Tibial artery (tissue), 4 donors: ENCODE measurements at regions not wholly inside any gene's neighbourhood (a gene's known extent, or its start where the extent isn't known, plus 50 kb on each side); places are given as distances from the start of the nearest gene placed in this dataset.

ENCODE experiments used
- DNase-seq, 2 donors: peaks; one replicate each; pipeline ENCODE4 v3.0.0-alpha.2; 2019
- H3K27ac ChIP-seq, 2 donors: fragments of 200-600 bp; sonication (generic) in 1 of 2; 1 replicate in 1 of 2; 2 replicates in 1 of 2; pipeline ENCODE4 v1.5.1; 2018 to 2019; ENCODE audit warnings: mild to moderate bottlenecking in 1 of 2
- H3K27me3 ChIP-seq, 2 donors: fragments of 200-600 bp; sonication (generic) in 1 of 2; one replicate each; pipeline versions ENCODE4 v1.5.1 to v1.6.0; 2016 to 2019
- H3K36me3 ChIP-seq, 3 donors: fragments of 200-600 bp; sonication (generic) in 2 of 3; one replicate each; pipeline ENCODE4 v1.5.1; 2016 to 2019; ENCODE audit warnings: mild to moderate bottlenecking in 2 of 3
- H3K4me1 ChIP-seq, 4 donors: fragments of 200-600 bp; sonication (generic) in 2 of 4; 1 replicate in 3 of 4; 2 replicates in 1 of 4; pipeline ENCODE4 v1.5.1; 2016 to 2019
- H3K4me3 ChIP-seq, 2 donors: fragments of 200-600 bp; sonication (generic) in 1 of 2; 1 replicate in 1 of 2; 2 replicates in 1 of 2; pipeline ENCODE4 v1.5.1; 2018 to 2019; ENCODE audit warnings: mild to moderate bottlenecking in 2 of 2
- H3K9me3 ChIP-seq, 3 donors: fragments of 200-600 bp; sonication (generic) in 1 of 3; one replicate each; pipeline ENCODE4 v1.5.1; 2016 to 2019
- intact Hi-C: fragments of 100-400 bp; cut with DNase I; formaldehyde crosslinking; loops from one replicate; pipeline ENCODE4 v1.15.0; 2023; ENCODE audit warnings: low total_unique reads
- TF ChIP-seq, protein P1 (sequence below), 2 experiments: fragments of 200-600 bp in 1 of 2; fragments of 450-650 bp in 1 of 2; IDR thresholded peaks; one replicate each; pipeline ENCODE4 v1.5.1; 2017 to 2019; ENCODE audit warnings: antibody characterized with exemption in 2 of 2, mild to moderate bottlenecking in 1 of 2, moderate library complexity in 1 of 2

DNA sequence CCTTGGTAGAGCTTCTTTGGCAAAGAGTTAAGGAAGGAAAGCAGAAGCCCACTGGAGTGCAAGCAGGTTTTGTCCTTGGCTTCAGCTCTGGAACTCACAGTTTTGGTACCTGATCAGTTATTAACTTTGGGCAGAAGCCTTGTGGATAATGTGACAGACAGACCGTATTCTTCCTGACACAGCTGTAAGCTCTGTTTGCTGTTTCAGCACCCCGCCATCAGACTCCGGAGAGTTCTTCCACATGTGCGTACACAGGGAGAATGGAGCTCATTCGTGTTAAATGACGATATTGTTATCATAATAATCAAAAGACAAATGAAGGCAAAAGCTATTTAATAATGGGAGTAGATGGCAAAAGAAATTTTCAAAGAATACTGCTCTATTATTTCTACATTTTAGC, 155.1 kb upstream of the ARGLU1 start:
- intact Hi-C loops = no loop called here
- Histone ChIP-seq H3K36me3 (no peaks in the 10 kb centered on the region), H3K4me3 (no peak overlapping the region), H3K27ac (no peak overlapping the region), H3K9me3 (no peaks in the 10 kb centered on the region), H3K4me1 (peaks cover 0 to 9% (median 0%) of the 10 kb centered on the region in 4 donors), H3K27me3 (no peaks in the 10 kb centered on the region)
- no peak for DNase-seq
- TF ChIP-seq, protein P1, sequence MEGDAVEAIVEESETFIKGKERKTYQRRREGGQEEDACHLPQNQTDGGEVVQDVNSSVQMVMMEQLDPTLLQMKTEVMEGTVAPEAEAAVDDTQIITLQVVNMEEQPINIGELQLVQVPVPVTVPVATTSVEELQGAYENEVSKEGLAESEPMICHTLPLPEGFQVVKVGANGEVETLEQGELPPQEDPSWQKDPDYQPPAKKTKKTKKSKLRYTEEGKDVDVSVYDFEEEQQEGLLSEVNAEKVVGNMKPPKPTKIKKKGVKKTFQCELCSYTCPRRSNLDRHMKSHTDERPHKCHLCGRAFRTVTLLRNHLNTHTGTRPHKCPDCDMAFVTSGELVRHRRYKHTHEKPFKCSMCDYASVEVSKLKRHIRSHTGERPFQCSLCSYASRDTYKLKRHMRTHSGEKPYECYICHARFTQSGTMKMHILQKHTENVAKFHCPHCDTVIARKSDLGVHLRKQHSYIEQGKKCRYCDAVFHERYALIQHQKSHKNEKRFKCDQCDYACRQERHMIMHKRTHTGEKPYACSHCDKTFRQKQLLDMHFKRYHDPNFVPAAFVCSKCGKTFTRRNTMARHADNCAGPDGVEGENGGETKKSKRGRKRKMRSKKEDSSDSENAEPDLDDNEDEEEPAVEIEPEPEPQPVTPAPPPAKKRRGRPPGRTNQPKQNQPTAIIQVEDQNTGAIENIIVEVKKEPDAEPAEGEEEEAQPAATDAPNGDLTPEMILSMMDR (IDR thresholded peaks at IDR 0.05) = no peak

DNA sequence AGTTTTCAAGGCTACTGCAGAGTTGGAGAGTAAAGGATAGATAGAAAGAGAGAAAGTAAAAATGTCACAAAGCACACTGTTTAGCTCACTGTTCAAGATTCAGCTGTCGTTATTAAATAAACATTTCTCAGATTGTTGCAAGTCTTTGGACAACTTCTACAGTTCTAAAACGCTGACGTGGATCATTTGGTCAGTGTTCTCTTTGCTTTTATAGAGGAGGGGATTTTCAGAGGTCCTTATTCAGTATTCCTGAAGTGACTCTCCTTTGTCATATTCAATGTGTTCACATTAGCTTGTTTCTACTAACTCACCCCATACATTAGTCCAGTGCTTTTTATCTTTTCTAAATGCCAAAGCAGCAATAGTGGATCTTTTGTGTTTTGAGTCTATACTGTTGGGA, 154.7 kb upstream of the ARGLU1 start:
- H3K4me3 ChIP-seq = no peak overlapping the region
- no peaks in the 10 kb centered on the region for H3K9me3 ChIP-seq
- H3K27me3 ChIP-seq = no peaks in the 10 kb centered on the region
- TF ChIP-seq, protein P1 (IDR thresholded peaks at IDR 0.05) = no peak
- DNase-seq = no peak
- intact Hi-C loops = no loop called here
- no peak overlapping the region for H3K27ac ChIP-seq
- no peaks in the 10 kb centered on the region for H3K36me3 ChIP-seq
- peaks cover 0 to 9% (median 0%) of the 10 kb centered on the region in 4 donors for H3K4me1 ChIP-seq

DNA sequence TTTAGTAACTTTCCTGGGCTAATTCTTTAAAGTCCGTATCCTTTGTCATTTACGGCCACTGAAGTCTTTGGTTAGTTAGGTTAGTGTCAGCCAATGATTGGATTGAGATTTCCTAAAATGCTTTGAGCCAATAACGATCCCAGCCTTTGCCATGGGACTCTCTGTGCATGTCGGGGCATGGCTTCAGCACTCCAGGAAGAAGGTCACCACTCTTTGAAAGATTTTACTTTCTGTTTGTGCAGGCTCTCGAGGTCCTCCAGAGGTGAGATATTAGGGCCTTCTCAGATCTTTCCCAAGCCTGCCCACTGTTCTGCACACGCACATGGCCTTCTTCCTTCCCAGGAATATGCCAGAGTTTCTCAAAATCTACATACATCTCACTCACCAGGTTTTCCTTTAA, 153.7 kb upstream of the ARGLU1 start:
- H3K4me1 ChIP-seq = peaks cover 0 to under 1% (median 0%) of the 10 kb centered on the region in 4 donors
- TF ChIP-seq, protein P1 (IDR thresholded peaks at IDR 0.05) = no peak
- no peak for DNase-seq
- H3K9me3 ChIP-seq = no peaks in the 10 kb centered on the region
- H3K36me3 ChIP-seq = no peaks in the 10 kb centered on the region
- intact Hi-C loops = no loop called here
- H3K27me3 ChIP-seq = no peaks in the 10 kb centered on the region
- no peak overlapping the region for H3K27ac ChIP-seq
- H3K4me3 ChIP-seq = no peak overlapping the region

DNA sequence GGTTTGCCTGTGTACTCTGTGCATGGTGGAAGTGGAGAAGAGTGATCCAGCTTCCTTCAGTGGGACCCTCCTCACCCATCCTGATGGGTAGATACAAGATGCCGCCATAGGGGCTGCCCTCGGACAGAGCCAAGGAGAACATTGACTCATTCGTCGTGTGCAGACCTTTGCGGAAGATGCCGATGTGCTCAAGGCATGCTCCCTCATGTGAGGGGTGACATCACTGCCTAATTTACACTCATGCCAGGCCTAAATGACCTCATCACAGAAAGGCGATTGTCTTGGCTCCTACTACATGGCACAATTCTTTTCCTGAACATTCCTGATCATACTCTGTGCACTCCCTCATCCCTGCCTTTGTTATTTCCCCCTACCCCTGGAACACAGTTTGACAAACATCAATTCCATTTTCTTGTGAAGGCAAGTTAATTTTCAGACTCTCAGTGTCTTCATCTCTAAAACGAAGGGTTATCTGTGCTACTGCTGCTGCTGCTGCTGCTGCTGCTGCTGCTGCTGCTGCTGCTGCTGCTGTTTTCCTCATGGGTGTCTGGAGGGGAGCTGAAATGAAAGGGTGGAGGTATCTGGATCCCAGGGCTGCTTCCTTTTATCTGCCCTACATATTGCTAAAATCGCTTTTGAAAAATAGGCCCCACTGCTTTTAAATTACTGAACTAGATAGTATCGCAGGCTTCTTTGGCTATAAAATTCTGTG, 146.5 kb upstream of the ARGLU1 start:
- intact Hi-C loops = no loop called here
- Histone ChIP-seq H3K4me1 (peaks cover 0 to 6% (median 0%) of the 10 kb centered on the region in 4 donors), H3K4me3 (no peak overlapping the region), H3K27me3 (no peaks in the 10 kb centered on the region), H3K36me3 (no peaks in the 10 kb centered on the region), H3K9me3 (no peaks in the 10 kb centered on the region), H3K27ac (no peak overlapping the region)
- TF ChIP-seq, protein P1 (IDR thresholded peaks at IDR 0.05) = no peak
- DNase-seq = no peak

DNA sequence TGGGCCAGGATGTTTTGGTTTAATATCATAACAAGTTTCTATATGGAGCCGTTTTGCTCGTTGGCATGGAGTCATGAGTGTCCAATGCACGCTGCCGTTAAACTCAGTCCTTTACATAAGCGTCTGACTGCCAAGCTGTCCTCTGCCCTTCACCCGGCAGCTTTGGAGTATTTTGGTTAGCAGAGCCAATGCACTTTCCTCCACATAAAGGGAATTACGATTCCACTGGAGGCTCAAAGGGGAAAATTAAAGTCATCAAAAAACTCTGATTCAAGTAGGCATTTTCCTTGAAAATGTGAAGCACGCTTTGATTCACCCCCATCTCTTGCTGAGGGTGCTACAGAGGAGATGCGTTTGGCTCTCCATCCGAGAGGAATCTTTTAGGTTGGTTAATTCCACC, 144.4 kb upstream of the ARGLU1 start:
- Histone ChIP-seq H3K27ac (no peak overlapping the region), H3K36me3 (no peaks in the 10 kb centered on the region), H3K4me3 (no peak overlapping the region), H3K9me3 (no peaks in the 10 kb centered on the region), H3K27me3 (no peaks in the 10 kb centered on the region), H3K4me1 (peaks cover 0 to 6% (median 0%) of the 10 kb centered on the region in 4 donors)
- TF ChIP-seq, protein P1 (IDR thresholded peaks at IDR 0.05) = no peak
- no peak for DNase-seq
- intact Hi-C loops = no loop called here
